C4-2B (cell line): ENCODE measurements at regions not wholly inside any gene's neighbourhood (a gene's known extent, or its start where the extent isn't known, plus 50 kb on each side); places are given as distances from the start of the nearest gene placed in this dataset.

Source experiments
- H3K27ac ChIP-seq: fragments of 450-650 bp; 2 replicates; pipeline ENCODE4 v1.5.1; 2017
- CTCF ChIP-seq: fragments of 450-650 bp; conservative IDR thresholded peaks from 2 replicates; pipeline ENCODE4 v1.5.1; 2017; ENCODE audit warnings: mild to moderate bottlenecking
- ZFX ChIP-seq: fragments of 450-650 bp; IDR thresholded peaks from 2 replicates; pipeline ENCODE4 v1.6.1; 2017

- TF ChIP-seq ZFX = no peak
- TF ChIP-seq CTCF = no peak
- no peak overlapping the region for H3K27ac ChIP-seq
Observed at GRCh38 chr13:89279374-89279773, 1608.2 kb downstream of the SLITRK5 start.

- H3K27ac ChIP-seq = no peak overlapping the region
- TF ChIP-seq ZFX (no peak), CTCF (no peak)
Observed at GRCh38 chr13:89281331-89281730, 1610.2 kb downstream of the SLITRK5 start.

GRCh38 chr13:89282241-89282640 lies 1611.1 kb downstream of the SLITRK5 start:
- no peak overlapping the region for H3K27ac ChIP-seq
- TF ChIP-seq CTCF = no peak
- no peak for TF ChIP-seq ZFX

- no peak for TF ChIP-seq ZFX
- TF ChIP-seq CTCF = no peak
- no peak overlapping the region for H3K27ac ChIP-seq
Observed at GRCh38 chr13:89287381-89287780, 1616.2 kb downstream of the SLITRK5 start.

GRCh38 chr13:89294115-89294867 lies 1623.1 kb downstream of the SLITRK5 start:
- H3K27ac ChIP-seq = no peak overlapping the region

GRCh38 chr13:89307278-89307677 lies 1636.1 kb downstream of the SLITRK5 start:
- no peak for TF ChIP-seq CTCF
- no peak for TF ChIP-seq ZFX
- no peak overlapping the region for H3K27ac ChIP-seq

More at GRCh38 chr13:89294115-89294867, 1623.1 kb downstream of the SLITRK5 start:
- TF ChIP-seq CTCF = no peak
- TF ChIP-seq ZFX = no peak

- TF ChIP-seq CTCF (no peak), ZFX (no peak)
- no peak overlapping the region for H3K27ac ChIP-seq
Observed at GRCh38 chr13:89310943-89311672, 1639.9 kb downstream of the SLITRK5 start.
